Activated CD8-positive, alpha-beta memory T cell treated with anti-CD3 and anti-CD28 coated beads for 1 hour (primary cell): ENCODE measurements at regions not wholly inside any gene's neighbourhood (a gene's known extent, or its start where the extent isn't known, plus 50 kb on each side); places are given as distances from the start of the nearest gene placed in this dataset.
"Not testable (repeated sequence)": the region's sequence is repeated elsewhere in the genome, so short reads cannot be mapped to it uniquely, and the experiment has no call there.

ENCODE experiments used
- DNase-seq, 2 donors: peaks; one replicate each; pipeline ENCODE4 v3.0.0-alpha.2; 2020; ENCODE audit warnings: low read depth in 1 of 2; ENCODE audit errors: extremely low read depth in 1 of 2

GRCh38 chr18:8531084-8531483 is 78.2 kb upstream of the RAB12 start:
- DNase-seq: not testable (repeated sequence)

- no peak for DNase-seq
These were observed 73.0 kb upstream of the RAB12 start for GRCh38 chr18:8536231-8536630.

GRCh38 chr18:8536922-8537321 is 72.3 kb upstream of the RAB12 start:
- no peak for DNase-seq

- DNase-seq: no peak
These were observed 71.8 kb upstream of the RAB12 start for GRCh38 chr18:8537400-8537799.

- DNase-seq: no peak
These were observed 70.3 kb upstream of the RAB12 start for GRCh38 chr18:8538935-8539334.

- DNase-seq: no peak
These were observed 62.6 kb upstream of the RAB12 start for GRCh38 chr18:8546677-8547076.

- DNase-seq: no peak
These were observed 61.1 kb upstream of the RAB12 start for GRCh38 chr18:8548186-8548585.

GRCh38 chr18:8549254-8549757 is 59.9 kb upstream of the RAB12 start:
- DNase-seq: no peak

- no peak for DNase-seq
These were observed 57.1 kb upstream of the RAB12 start for GRCh38 chr18:8552151-8552550.

GRCh38 chr18:8554354-8554753 is 54.9 kb upstream of the RAB12 start:
- no peak for DNase-seq

- no peak for DNase-seq
These were observed 52.8 kb upstream of the RAB12 start for GRCh38 chr18:8556424-8556823.
